GM23338 (cell line): ENCODE measurements at regions not wholly inside any gene's neighbourhood (a gene's known extent, or its start where the extent isn't known, plus 50 kb on each side); places are given as distances from the start of the nearest gene placed in this dataset.

Experiments
- CREB1 ChIP-seq: fragments of 250-450 bp; sonication (Bioruptor Pico); IDR thresholded peaks from 2 replicates; pipeline ENCODE4 v1.5.0; 2020; ENCODE audit warnings: low read depth, mild to moderate bottlenecking, moderate library complexity
- EZH2 ChIP-seq: fragments of 200-600 bp; sonication (generic); IDR thresholded peaks from one replicate; pipeline ENCODE4 v1.8.0; 2017; ENCODE audit warnings: antibody characterized with exemption, mild to moderate bottlenecking, low read depth; ENCODE audit not compliant: unreplicated experiment
- EZH2phosphoT487 ChIP-seq: fragments of 200-600 bp; sonication (generic); IDR thresholded peaks from one replicate; pipeline ENCODE4 v1.8.1; 2018; ENCODE audit warnings: antibody characterized with exemption; ENCODE audit not compliant: unreplicated experiment
- JUNB ChIP-seq: IDR thresholded peaks from one replicate; pipeline ENCODE4 v1.6.1; 2016; ENCODE audit warnings: antibody characterized with exemption; ENCODE audit not compliant: unreplicated experiment
- POLR2AphosphoS5 ChIP-seq: IDR thresholded peaks from 2 replicates; pipeline ENCODE4 v1.6.1; 2016; ENCODE audit warnings: antibody characterized with exemption, low read depth
- STAT1 ChIP-seq: IDR thresholded peaks from one replicate; pipeline ENCODE4 v1.6.1; 2016; ENCODE audit warnings: antibody characterized with exemption; ENCODE audit not compliant: unreplicated experiment
- ZNF114 ChIP-seq: fragments of 250-450 bp; sonication (Bioruptor Pico); IDR thresholded peaks from 2 replicates; pipeline ENCODE4 v1.5.0; 2020; ENCODE audit warnings: mild to moderate bottlenecking, moderate library complexity
- ZNF331 ChIP-seq: fragments of 250-450 bp; sonication (Bioruptor Pico); IDR thresholded peaks from 2 replicates; pipeline ENCODE4 v1.5.0; 2020; ENCODE audit warnings: low read depth, mild to moderate bottlenecking, moderate library complexity
- TF ChIP-seq, protein P1 (sequence below), 2 experiments: fragments of 200-600 bp in 1 of 2; sonication (generic) in 1 of 2; conservative IDR thresholded peaks; 2 replicates each; pipeline versions ENCODE4 v1.5.1 to v1.6.1; 2016 to 2017; ENCODE audit warnings: antibody characterized with exemption in 2 of 2, low read depth in 2 of 2, mild to moderate bottlenecking in 2 of 2, moderate library complexity in 1 of 2
- TF ChIP-seq, protein P2 (sequence below): IDR thresholded peaks from one replicate; pipeline ENCODE4 v1.6.1; 2018; ENCODE audit warnings: antibody characterized with exemption; ENCODE audit not compliant: unreplicated experiment
- TF ChIP-seq, protein P3 (sequence below): fragments of 250-450 bp; sonication (Bioruptor Pico); IDR thresholded peaks from 2 replicates; pipeline ENCODE4 v1.5.0; 2020; ENCODE audit warnings: mild to moderate bottlenecking, moderate library complexity
- TF ChIP-seq, protein P4 (sequence below): IDR thresholded peaks from 2 replicates; pipeline ENCODE4 v1.6.1; 2016; ENCODE audit warnings: antibody characterized with exemption

DNA sequence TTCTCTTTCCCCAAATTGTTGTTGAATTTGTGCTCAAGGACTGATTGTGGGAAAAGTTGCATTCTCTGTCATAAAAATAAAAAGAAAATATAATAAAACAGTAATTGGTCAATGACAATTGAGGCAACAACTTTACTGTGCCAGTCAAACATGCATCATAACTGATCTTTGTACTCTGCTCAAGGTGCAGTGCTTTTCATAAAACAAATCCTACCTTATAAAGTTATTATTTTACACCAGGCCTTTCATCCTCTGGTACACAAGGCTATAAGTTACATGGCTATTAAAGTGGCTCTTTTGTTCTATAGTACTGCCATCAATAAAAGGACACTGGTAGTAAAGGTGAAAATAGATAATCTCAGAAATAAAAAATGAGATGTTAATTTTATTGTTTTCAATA lies 761.9 kb downstream of the SATB2 start:
- TF ChIP-seq, protein P1, sequence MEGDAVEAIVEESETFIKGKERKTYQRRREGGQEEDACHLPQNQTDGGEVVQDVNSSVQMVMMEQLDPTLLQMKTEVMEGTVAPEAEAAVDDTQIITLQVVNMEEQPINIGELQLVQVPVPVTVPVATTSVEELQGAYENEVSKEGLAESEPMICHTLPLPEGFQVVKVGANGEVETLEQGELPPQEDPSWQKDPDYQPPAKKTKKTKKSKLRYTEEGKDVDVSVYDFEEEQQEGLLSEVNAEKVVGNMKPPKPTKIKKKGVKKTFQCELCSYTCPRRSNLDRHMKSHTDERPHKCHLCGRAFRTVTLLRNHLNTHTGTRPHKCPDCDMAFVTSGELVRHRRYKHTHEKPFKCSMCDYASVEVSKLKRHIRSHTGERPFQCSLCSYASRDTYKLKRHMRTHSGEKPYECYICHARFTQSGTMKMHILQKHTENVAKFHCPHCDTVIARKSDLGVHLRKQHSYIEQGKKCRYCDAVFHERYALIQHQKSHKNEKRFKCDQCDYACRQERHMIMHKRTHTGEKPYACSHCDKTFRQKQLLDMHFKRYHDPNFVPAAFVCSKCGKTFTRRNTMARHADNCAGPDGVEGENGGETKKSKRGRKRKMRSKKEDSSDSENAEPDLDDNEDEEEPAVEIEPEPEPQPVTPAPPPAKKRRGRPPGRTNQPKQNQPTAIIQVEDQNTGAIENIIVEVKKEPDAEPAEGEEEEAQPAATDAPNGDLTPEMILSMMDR (conservative IDR thresholded peaks at IDR 0.05; ENCODE audit: low read depth in 2 of 2) = no peak
- TF ChIP-seq POLR2AphosphoS5 (no peak), JUNB (no peak), EZH2 (no peak), EZH2phosphoT487 (no peak), CREB1 (CRISPR knock-in tag) (no peak), STAT1 (no peak), ZNF331 (CRISPR knock-in tag) (no peak), ZNF114 (CRISPR knock-in tag) (no peak)
- TF ChIP-seq, protein P2, sequence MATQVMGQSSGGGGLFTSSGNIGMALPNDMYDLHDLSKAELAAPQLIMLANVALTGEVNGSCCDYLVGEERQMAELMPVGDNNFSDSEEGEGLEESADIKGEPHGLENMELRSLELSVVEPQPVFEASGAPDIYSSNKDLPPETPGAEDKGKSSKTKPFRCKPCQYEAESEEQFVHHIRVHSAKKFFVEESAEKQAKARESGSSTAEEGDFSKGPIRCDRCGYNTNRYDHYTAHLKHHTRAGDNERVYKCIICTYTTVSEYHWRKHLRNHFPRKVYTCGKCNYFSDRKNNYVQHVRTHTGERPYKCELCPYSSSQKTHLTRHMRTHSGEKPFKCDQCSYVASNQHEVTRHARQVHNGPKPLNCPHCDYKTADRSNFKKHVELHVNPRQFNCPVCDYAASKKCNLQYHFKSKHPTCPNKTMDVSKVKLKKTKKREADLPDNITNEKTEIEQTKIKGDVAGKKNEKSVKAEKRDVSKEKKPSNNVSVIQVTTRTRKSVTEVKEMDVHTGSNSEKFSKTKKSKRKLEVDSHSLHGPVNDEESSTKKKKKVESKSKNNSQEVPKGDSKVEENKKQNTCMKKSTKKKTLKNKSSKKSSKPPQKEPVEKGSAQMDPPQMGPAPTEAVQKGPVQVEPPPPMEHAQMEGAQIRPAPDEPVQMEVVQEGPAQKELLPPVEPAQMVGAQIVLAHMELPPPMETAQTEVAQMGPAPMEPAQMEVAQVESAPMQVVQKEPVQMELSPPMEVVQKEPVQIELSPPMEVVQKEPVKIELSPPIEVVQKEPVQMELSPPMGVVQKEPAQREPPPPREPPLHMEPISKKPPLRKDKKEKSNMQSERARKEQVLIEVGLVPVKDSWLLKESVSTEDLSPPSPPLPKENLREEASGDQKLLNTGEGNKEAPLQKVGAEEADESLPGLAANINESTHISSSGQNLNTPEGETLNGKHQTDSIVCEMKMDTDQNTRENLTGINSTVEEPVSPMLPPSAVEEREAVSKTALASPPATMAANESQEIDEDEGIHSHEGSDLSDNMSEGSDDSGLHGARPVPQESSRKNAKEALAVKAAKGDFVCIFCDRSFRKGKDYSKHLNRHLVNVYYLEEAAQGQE = no peak
- TF ChIP-seq, protein P3, sequence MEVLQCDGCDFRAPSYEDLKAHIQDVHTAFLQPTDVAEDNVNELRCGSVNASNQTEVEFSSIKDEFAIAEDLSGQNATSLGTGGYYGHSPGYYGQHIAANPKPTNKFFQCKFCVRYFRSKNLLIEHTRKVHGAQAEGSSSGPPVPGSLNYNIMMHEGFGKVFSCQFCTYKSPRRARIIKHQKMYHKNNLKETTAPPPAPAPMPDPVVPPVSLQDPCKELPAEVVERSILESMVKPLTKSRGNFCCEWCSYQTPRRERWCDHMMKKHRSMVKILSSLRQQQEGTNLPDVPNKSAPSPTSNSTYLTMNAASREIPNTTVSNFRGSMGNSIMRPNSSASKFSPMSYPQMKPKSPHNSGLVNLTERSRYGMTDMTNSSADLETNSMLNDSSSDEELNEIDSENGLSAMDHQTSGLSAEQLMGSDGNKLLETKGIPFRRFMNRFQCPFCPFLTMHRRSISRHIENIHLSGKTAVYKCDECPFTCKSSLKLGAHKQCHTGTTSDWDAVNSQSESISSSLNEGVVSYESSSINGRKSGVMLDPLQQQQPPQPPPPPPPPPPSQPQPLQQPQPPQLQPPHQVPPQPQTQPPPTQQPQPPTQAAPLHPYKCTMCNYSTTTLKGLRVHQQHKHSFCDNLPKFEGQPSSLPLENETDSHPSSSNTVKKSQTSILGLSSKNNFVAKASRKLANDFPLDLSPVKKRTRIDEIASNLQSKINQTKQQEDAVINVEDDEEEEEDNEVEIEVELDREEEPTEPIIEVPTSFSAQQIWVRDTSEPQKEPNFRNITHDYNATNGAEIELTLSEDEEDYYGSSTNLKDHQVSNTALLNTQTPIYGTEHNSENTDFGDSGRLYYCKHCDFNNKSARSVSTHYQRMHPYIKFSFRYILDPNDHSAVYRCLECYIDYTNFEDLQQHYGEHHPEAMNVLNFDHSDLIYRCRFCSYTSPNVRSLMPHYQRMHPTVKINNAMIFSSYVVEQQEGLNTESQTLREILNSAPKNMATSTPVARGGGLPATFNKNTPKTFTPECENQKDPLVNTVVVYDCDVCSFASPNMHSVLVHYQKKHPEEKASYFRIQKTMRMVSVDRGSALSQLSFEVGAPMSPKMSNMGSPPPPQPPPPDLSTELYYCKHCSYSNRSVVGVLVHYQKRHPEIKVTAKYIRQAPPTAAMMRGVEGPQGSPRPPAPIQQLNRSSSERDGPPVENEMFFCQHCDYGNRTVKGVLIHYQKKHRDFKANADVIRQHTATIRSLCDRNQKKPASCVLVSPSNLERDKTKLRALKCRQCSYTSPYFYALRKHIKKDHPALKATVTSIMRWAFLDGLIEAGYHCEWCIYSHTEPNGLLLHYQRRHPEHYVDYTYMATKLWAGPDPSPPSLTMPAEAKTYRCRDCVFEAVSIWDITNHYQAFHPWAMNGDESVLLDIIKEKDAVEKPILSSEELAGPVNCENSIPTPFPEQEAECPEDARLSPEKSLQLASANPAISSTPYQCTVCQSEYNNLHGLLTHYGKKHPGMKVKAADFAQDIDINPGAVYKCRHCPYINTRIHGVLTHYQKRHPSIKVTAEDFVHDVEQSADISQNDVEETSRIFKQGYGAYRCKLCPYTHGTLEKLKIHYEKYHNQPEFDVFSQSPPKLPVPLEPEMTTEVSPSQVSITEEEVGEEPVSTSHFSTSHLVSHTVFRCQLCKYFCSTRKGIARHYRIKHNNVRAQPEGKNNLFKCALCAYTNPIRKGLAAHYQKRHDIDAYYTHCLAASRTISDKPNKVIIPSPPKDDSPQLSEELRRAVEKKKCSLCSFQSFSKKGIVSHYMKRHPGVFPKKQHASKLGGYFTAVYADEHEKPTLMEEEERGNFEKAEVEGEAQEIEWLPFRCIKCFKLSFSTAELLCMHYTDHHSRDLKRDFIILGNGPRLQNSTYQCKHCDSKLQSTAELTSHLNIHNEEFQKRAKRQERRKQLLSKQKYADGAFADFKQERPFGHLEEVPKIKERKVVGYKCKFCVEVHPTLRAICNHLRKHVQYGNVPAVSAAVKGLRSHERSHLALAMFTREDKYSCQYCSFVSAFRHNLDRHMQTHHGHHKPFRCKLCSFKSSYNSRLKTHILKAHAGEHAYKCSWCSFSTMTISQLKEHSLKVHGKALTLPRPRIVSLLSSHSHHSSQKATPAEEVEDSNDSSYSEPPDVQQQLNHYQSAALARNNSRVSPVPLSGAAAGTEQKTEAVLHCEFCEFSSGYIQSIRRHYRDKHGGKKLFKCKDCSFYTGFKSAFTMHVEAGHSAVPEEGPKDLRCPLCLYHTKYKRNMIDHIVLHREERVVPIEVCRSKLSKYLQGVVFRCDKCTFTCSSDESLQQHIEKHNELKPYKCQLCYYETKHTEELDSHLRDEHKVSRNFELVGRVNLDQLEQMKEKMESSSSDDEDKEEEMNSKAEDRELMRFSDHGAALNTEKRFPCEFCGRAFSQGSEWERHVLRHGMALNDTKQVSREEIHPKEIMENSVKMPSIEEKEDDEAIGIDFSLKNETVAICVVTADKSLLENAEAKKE (CRISPR knock-in tag) = no peak
- TF ChIP-seq, protein P4, sequence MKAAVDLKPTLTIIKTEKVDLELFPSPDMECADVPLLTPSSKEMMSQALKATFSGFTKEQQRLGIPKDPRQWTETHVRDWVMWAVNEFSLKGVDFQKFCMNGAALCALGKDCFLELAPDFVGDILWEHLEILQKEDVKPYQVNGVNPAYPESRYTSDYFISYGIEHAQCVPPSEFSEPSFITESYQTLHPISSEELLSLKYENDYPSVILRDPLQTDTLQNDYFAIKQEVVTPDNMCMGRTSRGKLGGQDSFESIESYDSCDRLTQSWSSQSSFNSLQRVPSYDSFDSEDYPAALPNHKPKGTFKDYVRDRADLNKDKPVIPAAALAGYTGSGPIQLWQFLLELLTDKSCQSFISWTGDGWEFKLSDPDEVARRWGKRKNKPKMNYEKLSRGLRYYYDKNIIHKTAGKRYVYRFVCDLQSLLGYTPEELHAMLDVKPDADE = no peak
